ENCODE measurements at regions not wholly inside any gene's neighbourhood (a gene's known extent, or its start where the extent isn't known, plus 50 kb on each side); places are given as distances from the start of the nearest gene placed in this dataset.

GRCh38 chr12:42670719-42671118 is 81.2 kb upstream of the PRICKLE1 start:
- TF ChIP-seq GABPA (IDR thresholded peaks at IDR 0.05 in 1 of 2, conservative IDR thresholded peaks at IDR 0.05 in 1 of 2): no peak
- TF ChIP-seq YY1 (IDR thresholded peaks at IDR 0.05): no peak
- TF ChIP-seq TAF1 (conservative IDR thresholded peaks at IDR 0.05): no peak
- TF ChIP-seq HNF4G (IDR thresholded peaks at IDR 0.05): no peak
- TF ChIP-seq REST (IDR thresholded peaks at IDR 0.05): no peak
- TF ChIP-seq HNF4A (conservative IDR thresholded peaks at IDR 0.05): no peak
- no peak for TF ChIP-seq RXRA (IDR thresholded peaks at IDR 0.05)
- no peak for TF ChIP-seq FOXA2 (IDR thresholded peaks at IDR 0.05)
- no peak for TF ChIP-seq JUND (IDR thresholded peaks at IDR 0.05)
- no peak for TF ChIP-seq NR2F2 (IDR thresholded peaks at IDR 0.05)
- TF ChIP-seq FOXA1 (IDR thresholded peaks at IDR 0.05): no peak
- no peak for TF ChIP-seq ATF3 (IDR thresholded peaks at IDR 0.05)
- no peak for TF ChIP-seq MAX (IDR thresholded peaks at IDR 0.05)
- TF ChIP-seq ZBTB33 (IDR thresholded peaks at IDR 0.05): no peak
- H3K9me3 ChIP-seq (ENCODE audit: control insufficient read depth in 4 of 4, low read length in 3 of 4): no peaks in the 10 kb centered on the region
- no peak overlapping the region for H3K4me3 ChIP-seq (ENCODE audit: low read depth in 1 of 3, low read length in 3 of 3)
- H3K27ac ChIP-seq (ENCODE audit: low read depth in 1 of 2, low read length in 2 of 2): no peak overlapping the region
- H3K27me3 ChIP-seq (ENCODE audit: control insufficient read depth in 4 of 4, insufficient read depth in 4 of 4, low read length in 3 of 4): no peaks in the 10 kb centered on the region
- H3K4me1 ChIP-seq (ENCODE audit: control insufficient read depth in 4 of 4, insufficient read depth in 4 of 4, low read length in 3 of 4): no peaks in the 10 kb centered on the region
- H3K9ac ChIP-seq (ENCODE audit: low read depth in 1 of 2, low read length in 2 of 2): no peak overlapping the region
- no peak for DNase-seq (ENCODE audit: low spot score)
- no peaks in the 10 kb centered on the region for H3K36me3 ChIP-seq (ENCODE audit: control insufficient read depth in 4 of 4, insufficient read depth in 3 of 4, low read depth in 1 of 4, low read length in 3 of 4)

- TF ChIP-seq RAD21 (IDR thresholded peaks at IDR 0.05): no peak
- TF ChIP-seq ATF3 (IDR thresholded peaks at IDR 0.05): no peak
- no peak for TF ChIP-seq HNF4G (IDR thresholded peaks at IDR 0.05)
- TF ChIP-seq GABPA (IDR thresholded peaks at IDR 0.05 in 1 of 2, conservative IDR thresholded peaks at IDR 0.05 in 1 of 2): no peak
- no peak for TF ChIP-seq MAX (IDR thresholded peaks at IDR 0.05)
- TF ChIP-seq YY1 (IDR thresholded peaks at IDR 0.05): no peak
- no peak for TF ChIP-seq EGR1 (IDR thresholded peaks at IDR 0.05; ENCODE audit: low read depth in 2 of 2)
- TF ChIP-seq SP1 (IDR thresholded peaks at IDR 0.05): no peak
- no peak for TF ChIP-seq TAF1 (conservative IDR thresholded peaks at IDR 0.05)
- H3K4me1 ChIP-seq (ENCODE audit: control insufficient read depth in 4 of 4, insufficient read depth in 4 of 4, low read length in 3 of 4): no peaks in the 10 kb centered on the region
- no peaks in the 10 kb centered on the region for H3K36me3 ChIP-seq (ENCODE audit: control insufficient read depth in 4 of 4, insufficient read depth in 3 of 4, low read depth in 1 of 4, low read length in 3 of 4)
- H3K4me3 ChIP-seq (ENCODE audit: low read depth in 1 of 3, low read length in 3 of 3): no peak overlapping the region
- no peak overlapping the region for H3K27ac ChIP-seq (ENCODE audit: low read depth in 1 of 2, low read length in 2 of 2)
- H3K27me3 ChIP-seq (ENCODE audit: control insufficient read depth in 4 of 4, insufficient read depth in 4 of 4, low read length in 3 of 4): no peaks in the 10 kb centered on the region
- H3K9me3 ChIP-seq (ENCODE audit: control insufficient read depth in 4 of 4, low read length in 3 of 4): no peaks in the 10 kb centered on the region
- no peak for DNase-seq (ENCODE audit: low spot score)
- 35% methylated on average over 2 of the region's 2 CpGs for WGBS
- H3K9ac ChIP-seq (ENCODE audit: low read depth in 1 of 2, low read length in 2 of 2): no peak overlapping the region
Observed at GRCh38 chr12:42669553-42669952, 80.0 kb upstream of the PRICKLE1 start.

Data from liver (tissue), 7 donors.